ENCODE measurements at regions not wholly inside any gene's neighbourhood (a gene's known extent, or its start where the extent isn't known, plus 50 kb on each side); places are given as distances from the start of the nearest gene placed in this dataset.

DNA sequence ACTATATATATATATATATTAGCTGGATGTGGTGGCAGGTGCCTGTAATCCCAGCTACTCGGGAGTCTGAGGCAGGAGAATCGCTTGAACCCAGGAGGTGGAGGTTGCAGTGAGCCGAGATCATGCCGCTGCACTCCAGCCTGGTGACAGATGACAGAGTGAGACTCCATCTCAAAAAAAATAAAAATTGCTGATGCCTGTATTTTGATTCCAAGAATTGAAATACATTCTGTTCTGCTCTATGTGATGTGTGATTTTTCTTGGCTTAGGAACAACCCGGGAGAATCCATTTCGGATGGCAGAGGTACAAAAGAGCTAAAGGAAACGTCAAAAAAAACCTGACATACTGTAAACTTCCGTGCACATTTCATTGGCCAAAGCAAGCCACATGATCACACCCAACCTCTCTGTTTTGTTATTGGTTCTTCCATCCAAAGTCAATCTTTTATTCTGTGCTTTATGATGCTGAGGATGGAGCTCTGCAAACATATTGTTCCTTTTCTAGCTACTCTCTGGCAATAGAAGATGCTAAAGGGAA lies 478.1 kb upstream of the MAP2 start:
- no peak for ATAC-seq (ENCODE audit: low read depth)
- H3K27me3 ChIP-seq (ENCODE audit: insufficient read depth, poor library complexity, severe bottlenecking) = no peaks in the 10 kb centered on the region
- H3K4me1 ChIP-seq (ENCODE audit: insufficient read depth, poor library complexity, severe bottlenecking) = no peaks in the 10 kb centered on the region
- H3K4me3 ChIP-seq (ENCODE audit: severe bottlenecking) = no peak overlapping the region
- no peaks in the 10 kb centered on the region for H3K36me3 ChIP-seq (ENCODE audit: low read depth)
- no peak for DNase-seq (ENCODE audit: low spot score)
- H3K27ac ChIP-seq (ENCODE audit: poor library complexity, severe bottlenecking) = no peak overlapping the region
- TF ChIP-seq, protein P1, sequence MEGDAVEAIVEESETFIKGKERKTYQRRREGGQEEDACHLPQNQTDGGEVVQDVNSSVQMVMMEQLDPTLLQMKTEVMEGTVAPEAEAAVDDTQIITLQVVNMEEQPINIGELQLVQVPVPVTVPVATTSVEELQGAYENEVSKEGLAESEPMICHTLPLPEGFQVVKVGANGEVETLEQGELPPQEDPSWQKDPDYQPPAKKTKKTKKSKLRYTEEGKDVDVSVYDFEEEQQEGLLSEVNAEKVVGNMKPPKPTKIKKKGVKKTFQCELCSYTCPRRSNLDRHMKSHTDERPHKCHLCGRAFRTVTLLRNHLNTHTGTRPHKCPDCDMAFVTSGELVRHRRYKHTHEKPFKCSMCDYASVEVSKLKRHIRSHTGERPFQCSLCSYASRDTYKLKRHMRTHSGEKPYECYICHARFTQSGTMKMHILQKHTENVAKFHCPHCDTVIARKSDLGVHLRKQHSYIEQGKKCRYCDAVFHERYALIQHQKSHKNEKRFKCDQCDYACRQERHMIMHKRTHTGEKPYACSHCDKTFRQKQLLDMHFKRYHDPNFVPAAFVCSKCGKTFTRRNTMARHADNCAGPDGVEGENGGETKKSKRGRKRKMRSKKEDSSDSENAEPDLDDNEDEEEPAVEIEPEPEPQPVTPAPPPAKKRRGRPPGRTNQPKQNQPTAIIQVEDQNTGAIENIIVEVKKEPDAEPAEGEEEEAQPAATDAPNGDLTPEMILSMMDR (IDR thresholded peaks at IDR 0.05; ENCODE audit: poor library complexity, severe bottlenecking) = no peak
- no peaks in the 10 kb centered on the region for H3K9me3 ChIP-seq (ENCODE audit: severe bottlenecking)

DNA sequence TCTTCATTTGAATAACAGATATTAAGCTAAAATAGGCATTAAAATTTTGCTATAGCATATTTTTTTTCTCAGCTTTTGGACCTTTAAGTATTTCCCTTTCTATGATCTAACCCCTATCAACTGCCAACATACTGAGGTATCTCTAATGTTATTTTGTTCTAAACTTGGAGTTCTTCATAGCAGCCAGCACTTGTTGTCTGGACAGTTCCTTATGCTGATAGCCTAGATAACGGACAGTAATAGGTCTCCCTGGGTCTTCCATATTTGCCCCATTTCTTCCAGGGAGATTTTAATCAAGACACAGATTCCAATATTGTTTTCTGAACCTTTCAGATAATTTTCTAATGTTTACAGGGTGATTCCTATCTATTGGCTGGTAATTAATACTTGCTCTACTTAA lies 475.8 kb upstream of the MAP2 start:
- ATAC-seq (ENCODE audit: low read depth) = no peak
- Histone ChIP-seq H3K9me3 (ENCODE audit: severe bottlenecking) (no peaks in the 10 kb centered on the region), H3K4me3 (ENCODE audit: severe bottlenecking) (no peak overlapping the region), H3K36me3 (ENCODE audit: low read depth) (no peaks in the 10 kb centered on the region), H3K27ac (ENCODE audit: poor library complexity, severe bottlenecking) (no peak overlapping the region), H3K27me3 (ENCODE audit: insufficient read depth, poor library complexity, severe bottlenecking) (no peaks in the 10 kb centered on the region), H3K4me1 (ENCODE audit: insufficient read depth, poor library complexity, severe bottlenecking) (no peaks in the 10 kb centered on the region)
- no peak for DNase-seq (ENCODE audit: low spot score)
- TF ChIP-seq, protein P1 (IDR thresholded peaks at IDR 0.05; ENCODE audit: poor library complexity, severe bottlenecking) = no peak

DNA sequence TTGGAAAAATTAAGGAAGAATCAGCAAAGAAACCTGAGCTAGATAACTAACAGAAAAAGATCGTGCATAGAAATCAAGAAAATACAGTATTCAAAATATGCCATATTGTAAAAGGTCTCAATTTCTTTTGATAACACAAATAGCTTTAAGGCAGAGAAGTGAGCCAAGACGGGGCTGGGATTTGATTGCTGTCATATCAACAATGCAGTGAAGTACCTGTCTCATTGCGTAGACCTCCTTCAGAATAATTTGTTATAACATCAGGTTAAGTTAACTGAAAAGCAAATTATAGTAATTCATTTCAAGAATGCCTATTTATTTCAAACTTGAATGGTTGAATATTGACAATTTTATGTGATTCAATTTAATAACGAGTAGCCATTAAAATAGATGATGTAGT lies 453.8 kb upstream of the MAP2 start:
- TF ChIP-seq, protein P1 (IDR thresholded peaks at IDR 0.05; ENCODE audit: poor library complexity, severe bottlenecking) = no peak
- Histone ChIP-seq H3K9me3 (ENCODE audit: severe bottlenecking) (no peaks in the 10 kb centered on the region), H3K4me1 (ENCODE audit: insufficient read depth, poor library complexity, severe bottlenecking) (no peaks in the 10 kb centered on the region), H3K27me3 (ENCODE audit: insufficient read depth, poor library complexity, severe bottlenecking) (no peaks in the 10 kb centered on the region), H3K27ac (ENCODE audit: poor library complexity, severe bottlenecking) (no peak overlapping the region), H3K4me3 (ENCODE audit: severe bottlenecking) (no peak overlapping the region), H3K36me3 (ENCODE audit: low read depth) (no peaks in the 10 kb centered on the region)
- DNase-seq (ENCODE audit: low spot score) (no peak), ATAC-seq (ENCODE audit: low read depth) (no peak)

DNA sequence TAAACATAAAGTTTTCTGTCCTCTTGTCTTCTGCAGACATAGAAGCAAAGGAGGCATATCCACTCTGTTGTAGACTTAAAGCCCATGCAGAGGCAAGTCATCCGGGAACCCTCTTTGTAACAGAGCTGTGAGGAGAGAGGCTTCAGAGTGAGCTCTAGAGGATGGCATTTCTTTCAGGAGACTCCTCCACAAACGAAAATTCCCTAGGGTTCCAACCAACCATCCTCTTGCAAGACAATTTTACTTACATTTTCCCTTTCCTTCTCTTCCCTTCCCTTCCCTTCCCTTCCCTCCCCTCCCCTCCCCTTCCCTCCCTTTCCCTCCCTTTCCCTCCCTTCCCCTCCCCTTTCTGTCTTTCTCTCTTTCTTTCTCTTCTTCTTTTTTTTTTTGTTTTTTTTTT lies 446.3 kb upstream of the MAP2 start:
- H3K4me1 ChIP-seq (ENCODE audit: insufficient read depth, poor library complexity, severe bottlenecking) = peaks cover 5% of the 10 kb centered on the region
- H3K4me3 ChIP-seq (ENCODE audit: severe bottlenecking) = no peak overlapping the region
- H3K9me3 ChIP-seq (ENCODE audit: severe bottlenecking) = no peaks in the 10 kb centered on the region
- no peak overlapping the region for H3K27ac ChIP-seq (ENCODE audit: poor library complexity, severe bottlenecking)
- H3K36me3 ChIP-seq (ENCODE audit: low read depth) = no peaks in the 10 kb centered on the region
- TF ChIP-seq, protein P1 (IDR thresholded peaks at IDR 0.05; ENCODE audit: poor library complexity, severe bottlenecking) = no peak
- no peaks in the 10 kb centered on the region for H3K27me3 ChIP-seq (ENCODE audit: insufficient read depth, poor library complexity, severe bottlenecking)
- no peak for ATAC-seq (ENCODE audit: low read depth)
- no peak for DNase-seq (ENCODE audit: low spot score)

DNA sequence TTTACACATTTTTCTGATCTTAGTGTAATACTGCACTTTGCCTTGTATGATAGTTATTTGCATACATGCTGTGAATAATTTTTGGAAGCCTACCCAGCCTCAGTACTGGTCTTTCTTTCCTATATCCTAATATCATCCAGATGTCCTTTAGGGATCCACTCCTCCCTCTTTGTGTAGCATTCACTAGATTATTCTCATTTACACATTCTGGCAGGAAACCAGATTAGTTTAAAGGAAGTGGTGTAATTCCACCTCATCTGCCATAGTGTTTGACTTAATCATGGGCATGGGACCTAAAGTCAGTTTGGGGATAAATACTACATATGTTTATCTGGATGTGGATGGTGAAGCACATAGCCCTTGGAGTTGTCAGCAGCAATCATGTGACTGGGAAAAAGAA lies 444.9 kb upstream of the MAP2 start:
- H3K27ac ChIP-seq (ENCODE audit: poor library complexity, severe bottlenecking) = no peak overlapping the region
- no peak overlapping the region for H3K4me3 ChIP-seq (ENCODE audit: severe bottlenecking)
- no peak for DNase-seq (ENCODE audit: low spot score)
- H3K4me1 ChIP-seq (ENCODE audit: insufficient read depth, poor library complexity, severe bottlenecking) = peaks cover 13% of the 10 kb centered on the region
- TF ChIP-seq, protein P1 (IDR thresholded peaks at IDR 0.05; ENCODE audit: poor library complexity, severe bottlenecking) = no peak
- H3K36me3 ChIP-seq (ENCODE audit: low read depth) = no peaks in the 10 kb centered on the region
- no peaks in the 10 kb centered on the region for H3K27me3 ChIP-seq (ENCODE audit: insufficient read depth, poor library complexity, severe bottlenecking)
- H3K9me3 ChIP-seq (ENCODE audit: severe bottlenecking) = no peaks in the 10 kb centered on the region
- no peak for ATAC-seq (ENCODE audit: low read depth)

Measured in RWPE2 (cell line).